Peyer's patch (tissue), 4 donors: ENCODE measurements at regions not wholly inside any gene's neighbourhood (a gene's known extent, or its start where the extent isn't known, plus 50 kb on each side); places are given as distances from the start of the nearest gene placed in this dataset.

Source experiments
- DNase-seq, 3 donors: peaks; one replicate each; pipeline ENCODE4 v3.0.0-alpha.2; 2017 to 2019
- H3K27ac ChIP-seq, 4 donors: fragments of 200-600 bp; sonication (generic); one replicate each; pipeline ENCODE4 v1.5.1; 2016 to 2019
- H3K27me3 ChIP-seq, 2 donors: fragments of 200-600 bp; sonication (generic); one replicate each; pipeline ENCODE4 v1.5.1; 2019
- H3K36me3 ChIP-seq, 3 donors: fragments of 200-600 bp; sonication (generic); one replicate each; pipeline ENCODE4 v1.5.1; 2016 to 2019
- H3K4me1 ChIP-seq, 4 donors: fragments of 200-600 bp; sonication (generic); one replicate each; pipeline ENCODE4 v1.5.1; 2016 to 2019
- H3K4me3 ChIP-seq, 4 donors: fragments of 200-600 bp; sonication (generic); 1 replicate in 3 of 4; 2 replicates in 1 of 4; pipeline ENCODE4 v1.5.1; 2016 to 2019; ENCODE audit warnings: mild to moderate bottlenecking in 1 of 4
- H3K9me3 ChIP-seq, 4 donors: fragments of 200-600 bp; sonication (generic); one replicate each; pipeline ENCODE4 v1.5.1; 2016 to 2019; ENCODE audit warnings: mild to moderate bottlenecking in 1 of 4
- POLR2A ChIP-seq, 2 donors: fragments of 450-650 bp; IDR thresholded peaks; one replicate each; pipeline ENCODE4 v1.5.1; 2017; ENCODE audit warnings: antibody characterized with exemption in 2 of 2, mild to moderate bottlenecking in 2 of 2, moderate library complexity in 2 of 2
- TF ChIP-seq, protein P1 (sequence below), 6 experiments: fragments of 450-650 bp in 4 of 6; fragments of 200-600 bp in 2 of 6; sonication (generic) in 1 of 6; IDR thresholded peaks; one replicate each; pipeline ENCODE4 v1.5.1; 2017 to 2019; ENCODE audit warnings: antibody characterized with exemption in 6 of 6, mild to moderate bottlenecking in 3 of 6, moderate library complexity in 1 of 6

DNA sequence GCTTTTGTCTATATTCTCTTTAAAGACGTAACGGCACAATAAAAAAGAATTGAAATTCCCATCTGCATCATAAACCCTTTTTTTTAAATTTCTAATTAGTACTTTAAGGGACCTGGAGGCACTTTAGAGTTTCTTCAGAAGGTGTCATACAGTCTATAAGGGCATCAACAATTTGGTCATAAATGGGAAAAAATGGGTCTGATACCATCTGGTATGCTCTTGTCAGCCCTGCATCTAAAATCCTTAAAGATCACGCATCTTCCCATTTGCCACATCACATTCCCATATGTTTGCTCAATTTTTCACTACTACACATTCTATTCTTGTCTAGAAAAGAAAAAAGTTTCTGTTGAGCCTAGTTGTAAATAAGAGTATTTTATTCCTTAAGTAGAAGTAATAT is 53.8 kb downstream of the COX7C start:
- TF ChIP-seq, protein P1, sequence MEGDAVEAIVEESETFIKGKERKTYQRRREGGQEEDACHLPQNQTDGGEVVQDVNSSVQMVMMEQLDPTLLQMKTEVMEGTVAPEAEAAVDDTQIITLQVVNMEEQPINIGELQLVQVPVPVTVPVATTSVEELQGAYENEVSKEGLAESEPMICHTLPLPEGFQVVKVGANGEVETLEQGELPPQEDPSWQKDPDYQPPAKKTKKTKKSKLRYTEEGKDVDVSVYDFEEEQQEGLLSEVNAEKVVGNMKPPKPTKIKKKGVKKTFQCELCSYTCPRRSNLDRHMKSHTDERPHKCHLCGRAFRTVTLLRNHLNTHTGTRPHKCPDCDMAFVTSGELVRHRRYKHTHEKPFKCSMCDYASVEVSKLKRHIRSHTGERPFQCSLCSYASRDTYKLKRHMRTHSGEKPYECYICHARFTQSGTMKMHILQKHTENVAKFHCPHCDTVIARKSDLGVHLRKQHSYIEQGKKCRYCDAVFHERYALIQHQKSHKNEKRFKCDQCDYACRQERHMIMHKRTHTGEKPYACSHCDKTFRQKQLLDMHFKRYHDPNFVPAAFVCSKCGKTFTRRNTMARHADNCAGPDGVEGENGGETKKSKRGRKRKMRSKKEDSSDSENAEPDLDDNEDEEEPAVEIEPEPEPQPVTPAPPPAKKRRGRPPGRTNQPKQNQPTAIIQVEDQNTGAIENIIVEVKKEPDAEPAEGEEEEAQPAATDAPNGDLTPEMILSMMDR (IDR thresholded peaks at IDR 0.05) = no peak
- no peak for TF ChIP-seq POLR2A (IDR thresholded peaks at IDR 0.05)
- no peaks in the 10 kb centered on the region for H3K9me3 ChIP-seq
- no peaks in the 10 kb centered on the region for H3K27me3 ChIP-seq
- no peaks in the 10 kb centered on the region for H3K36me3 ChIP-seq
- no peak overlapping the region for H3K4me3 ChIP-seq
- no peak overlapping the region for H3K27ac ChIP-seq
- no peak for DNase-seq
- H3K4me1 ChIP-seq = no peaks in the 10 kb centered on the region

- Histone ChIP-seq H3K36me3 (no peaks in the 10 kb centered on the region), H3K9me3 (no peaks in the 10 kb centered on the region), H3K27ac (no peak overlapping the region), H3K4me3 (no peak overlapping the region), H3K4me1 (no peaks in the 10 kb centered on the region), H3K27me3 (no peaks in the 10 kb centered on the region)
- no peak for DNase-seq
- no peak for TF ChIP-seq POLR2A (IDR thresholded peaks at IDR 0.05)
- TF ChIP-seq, protein P1 (IDR thresholded peaks at IDR 0.05) = no peak
Observed at GRCh38 chr5:86674069-86674468, 56.3 kb downstream of the COX7C start.

GRCh38 chr5:86675311-86675710 is 57.6 kb downstream of the COX7C start:
- no peaks in the 10 kb centered on the region for H3K9me3 ChIP-seq
- TF ChIP-seq POLR2A (IDR thresholded peaks at IDR 0.05) = no peak
- TF ChIP-seq, protein P1 (IDR thresholded peaks at IDR 0.05) = no peak

GRCh38 chr5:86679529-86679928 is 61.8 kb downstream of the COX7C start:
- Histone ChIP-seq H3K9me3 (no peaks in the 10 kb centered on the region), H3K27me3 (no peaks in the 10 kb centered on the region), H3K36me3 (no peaks in the 10 kb centered on the region), H3K4me3 (no peak overlapping the region), H3K4me1 (no peaks in the 10 kb centered on the region), H3K27ac (no peak overlapping the region)
- TF ChIP-seq POLR2A (IDR thresholded peaks at IDR 0.05) = no peak
- TF ChIP-seq, protein P1 (IDR thresholded peaks at IDR 0.05) = peak in 5 of 6 experiments; percentile 34 to 76 (median 74)
- DNase-seq = peak in 1 of 3 donors; percentile 51

More at GRCh38 chr5:86675311-86675710, 57.6 kb downstream of the COX7C start:
- Histone ChIP-seq H3K27me3 (no peaks in the 10 kb centered on the region), H3K4me1 (no peaks in the 10 kb centered on the region), H3K4me3 (no peak overlapping the region), H3K36me3 (no peaks in the 10 kb centered on the region), H3K27ac (no peak overlapping the region)
- no peak for DNase-seq

- TF ChIP-seq, protein P1 (IDR thresholded peaks at IDR 0.05) = no peak
- no peak for TF ChIP-seq POLR2A (IDR thresholded peaks at IDR 0.05)
- no peak overlapping the region for H3K27ac ChIP-seq
- no peaks in the 10 kb centered on the region for H3K36me3 ChIP-seq
- no peak for DNase-seq
- no peaks in the 10 kb centered on the region for H3K4me1 ChIP-seq
- no peaks in the 10 kb centered on the region for H3K9me3 ChIP-seq
- H3K4me3 ChIP-seq = no peak overlapping the region
- H3K27me3 ChIP-seq = no peaks in the 10 kb centered on the region
Observed at GRCh38 chr5:86679949-86680348, 62.2 kb downstream of the COX7C start.

DNA sequence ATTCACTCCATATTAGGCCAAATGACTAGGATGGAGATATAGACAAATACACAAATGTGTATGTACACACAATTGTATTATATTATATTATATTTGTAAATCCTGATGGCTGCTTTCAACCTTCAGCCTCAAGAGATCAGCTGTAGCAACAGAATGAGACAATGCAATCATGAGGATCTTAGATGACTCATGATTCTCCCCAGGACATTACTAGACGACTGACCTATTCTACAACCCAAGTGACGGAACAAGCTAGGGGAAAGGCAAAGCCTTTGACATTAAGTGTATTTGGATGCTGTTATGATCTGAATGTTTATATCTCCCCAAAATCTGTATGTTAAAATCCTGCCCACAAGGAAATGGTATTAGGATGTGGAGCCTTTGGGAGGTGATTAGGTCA is 66.5 kb downstream of the COX7C start:
- Histone ChIP-seq H3K27ac (no peak overlapping the region), H3K4me3 (no peak overlapping the region), H3K4me1 (no peaks in the 10 kb centered on the region), H3K36me3 (no peaks in the 10 kb centered on the region), H3K27me3 (no peaks in the 10 kb centered on the region), H3K9me3 (no peaks in the 10 kb centered on the region)
- no peak for TF ChIP-seq POLR2A (IDR thresholded peaks at IDR 0.05)
- TF ChIP-seq, protein P1 (IDR thresholded peaks at IDR 0.05) = no peak
- DNase-seq = no peak
